Motor neuron (in vitro differentiated cells): ENCODE measurements at regions not wholly inside any gene's neighbourhood (a gene's known extent, or its start where the extent isn't known, plus 50 kb on each side); places are given as distances from the start of the nearest gene placed in this dataset.

Experiments used
- ATAC-seq, 8 experiments: fragments of 200-7000 bp; cut with Tn5 transposase; replicated peaks in 6 of 8; 2 replicates each; pipeline ENCODE4 v1.8.0; 2021; ENCODE audit warnings: mild to moderate bottlenecking in 8 of 8, moderate library complexity in 8 of 8
- H3K27ac ChIP-seq, 2 donors: fragments of 250-450 bp; sonication (Bioruptor Pico); 2 replicates each; pipeline ENCODE4 v1.9.0; 2021; ENCODE audit warnings: antibody characterized with exemption in 2 of 2, mild to moderate bottlenecking in 2 of 2, moderate library complexity in 1 of 2
- H3K4me1 ChIP-seq, 2 donors: fragments of 250-450 bp; sonication (Bioruptor Pico); replicated peaks in 1 of 2; 2 replicates each; pipeline ENCODE4 v1.6.1; 2021; ENCODE audit warnings: antibody characterized with exemption in 2 of 2, mild to moderate bottlenecking in 2 of 2, moderate library complexity in 1 of 2
- H3K4me3 ChIP-seq, 5 donors: fragments of 250-450 bp; sonication (Bioruptor Pico); 2 replicates each; pipeline ENCODE4 v1.9.0; 2021; ENCODE audit warnings: antibody characterized with exemption in 5 of 5, mild to moderate bottlenecking in 5 of 5, moderate library complexity in 4 of 5
- WGBS, 10 experiments: fragments of 450-650 bp; shearing (Covaris generic); methylation state at CpG; one replicate each; pipeline ENCODE4 v1.0.0; 2022; 5-methylcytosine and 5-hydroxymethylcytosine counted together
- in situ Hi-C, 9 experiments: fragments of 400-800 bp; cut with MboI; loops; one replicate each; pipeline ENCODE4 v1.15.0; 2021; ENCODE audit warnings: low sequenced_read_pairs in 9 of 9, low pct_unique_long_range_greater_than_20kb in 2 of 9; ENCODE audit not compliant: unreplicated experiment in 9 of 9

DNA sequence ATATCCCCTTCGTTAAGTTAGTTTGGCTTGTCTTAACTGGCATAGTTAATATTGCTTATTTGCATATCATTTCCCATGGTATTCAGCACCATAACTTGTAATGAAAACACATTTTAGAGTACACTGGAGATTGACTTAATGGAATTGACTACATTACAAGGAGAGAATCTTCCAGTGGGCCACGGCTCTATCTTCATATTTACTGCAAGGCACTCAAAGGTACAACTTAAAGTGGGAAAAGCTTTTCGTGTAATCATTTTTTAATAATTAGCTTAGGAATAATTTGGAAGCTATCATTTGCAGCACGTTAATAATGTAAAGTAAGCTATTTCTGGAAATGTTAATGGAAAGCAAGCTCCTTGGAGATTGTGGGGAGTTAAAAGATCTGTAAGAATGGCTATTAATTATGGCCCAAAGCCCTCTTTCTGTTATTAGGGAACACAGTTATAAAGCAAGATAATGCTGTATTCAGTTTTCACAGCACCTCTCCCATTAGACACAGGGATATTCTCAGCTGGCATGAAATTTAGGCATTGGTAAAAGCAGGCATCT is 551.5 kb upstream of the RGMA start:
- in situ Hi-C loops, result no loop called here
- 0 to 100% (median 83%) methylated on average over 1 to 4 of the region's 4 CpGs for WGBS, 10 experiments
- H3K4me1 ChIP-seq, result peaks cover 0 to 7% of the 10 kb centered on the region in 2 donors
- H3K27ac ChIP-seq, result no peak overlapping the region
- no peak for ATAC-seq
- no peak overlapping the region for H3K4me3 ChIP-seq

DNA sequence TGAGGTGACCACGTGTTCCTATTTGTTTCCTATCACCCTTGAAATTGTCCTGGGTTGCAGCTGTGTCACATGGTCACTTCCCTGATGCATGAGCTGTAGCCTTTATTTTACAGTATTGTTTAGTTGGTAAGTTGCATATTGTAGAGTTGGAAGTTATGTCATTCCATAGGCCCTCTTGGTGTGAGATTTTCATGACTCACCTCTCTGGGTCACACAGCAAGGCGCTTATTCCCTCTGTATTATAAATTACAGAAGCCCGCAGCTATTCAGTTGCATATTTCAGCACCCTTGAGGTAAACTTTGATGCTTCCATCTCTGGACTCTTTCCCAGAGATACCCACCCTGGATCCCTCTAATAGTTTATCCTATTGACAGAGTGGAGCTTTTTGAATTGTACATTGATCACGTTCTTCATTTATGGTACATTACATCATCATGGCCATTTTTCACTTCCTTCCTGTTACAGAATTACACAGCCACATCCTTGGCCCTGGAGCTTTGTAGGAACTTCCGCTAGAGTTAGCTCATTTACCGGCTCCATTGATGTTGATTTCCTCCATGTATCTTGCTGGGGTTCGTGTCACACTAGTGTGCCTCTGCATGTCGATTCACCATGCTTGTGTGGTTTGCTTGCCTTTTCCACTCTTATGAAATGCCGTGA is 543.1 kb upstream of the RGMA start:
- 4 to 100% (median 78%) methylated on average over 1 to 9 of the region's 9 CpGs for WGBS, 10 experiments

DNA sequence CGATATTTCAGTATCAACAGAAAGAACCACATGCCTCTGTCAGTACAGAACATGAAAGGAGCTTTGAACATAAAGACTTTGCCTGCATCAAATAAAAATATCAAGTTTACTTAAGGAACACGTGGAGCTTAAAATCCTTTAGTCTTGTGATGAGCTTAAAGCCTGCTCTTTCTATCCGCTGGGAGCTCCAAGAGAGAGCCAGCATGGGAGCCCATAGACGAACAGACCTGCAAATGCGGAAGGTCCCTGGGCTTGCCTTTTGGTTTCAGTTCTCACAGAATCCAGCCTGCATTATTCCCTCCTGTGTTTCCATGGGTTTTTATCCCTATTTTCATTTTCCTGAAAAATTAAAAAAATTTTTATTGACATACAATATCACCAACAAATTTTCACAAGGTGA is 530.6 kb upstream of the RGMA start:
- H3K4me3 ChIP-seq, result no peak overlapping the region

More for the DNA sequence above, 543.1 kb upstream of the RGMA start:
- no peak overlapping the region for H3K4me3 ChIP-seq
- in situ Hi-C loops, result no loop called here
- peak in 6 of 8 experiments; percentile 25 to 87 (median 40) for ATAC-seq
- H3K27ac ChIP-seq, result no peak overlapping the region
- peaks cover 0 to 10% of the 10 kb centered on the region in 2 donors for H3K4me1 ChIP-seq

DNA sequence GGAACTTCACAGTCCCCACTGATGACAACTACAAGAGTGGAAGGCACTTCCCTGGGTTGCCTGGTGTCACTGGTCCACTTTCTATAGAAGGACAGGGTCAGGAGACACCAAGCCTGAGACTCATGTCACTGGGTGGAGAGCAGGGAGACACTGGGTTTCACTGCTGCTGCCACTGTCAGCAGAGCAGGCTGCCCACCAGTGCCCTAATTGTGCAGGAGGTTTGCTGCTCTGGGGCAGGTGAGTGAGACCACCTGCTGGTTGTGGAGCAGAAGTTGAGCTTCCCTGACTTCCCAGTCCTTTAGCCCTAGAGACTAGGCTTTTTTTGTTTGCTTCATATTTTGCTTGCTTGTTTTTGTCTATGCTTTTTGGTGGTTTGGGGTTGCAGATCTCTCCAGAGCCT is 528.4 kb upstream of the RGMA start:
- Histone ChIP-seq H3K27ac (no peak overlapping the region), H3K4me1 (no peaks in the 10 kb centered on the region), H3K4me3 (no peak overlapping the region)
- in situ Hi-C loops, result no loop called here
- ATAC-seq, result no peak

More for the DNA sequence above, 530.6 kb upstream of the RGMA start:
- no peak overlapping the region for H3K27ac ChIP-seq
- in situ Hi-C loops, result no loop called here
- 20 to 85% (median 79%) methylated on average over 1 to 5 of the region's 5 CpGs; no CpG with 5 or more reads in 3 of the 10 experiments for WGBS, 10 experiments
- no peaks in the 10 kb centered on the region for H3K4me1 ChIP-seq
- ATAC-seq, result no peak

DNA sequence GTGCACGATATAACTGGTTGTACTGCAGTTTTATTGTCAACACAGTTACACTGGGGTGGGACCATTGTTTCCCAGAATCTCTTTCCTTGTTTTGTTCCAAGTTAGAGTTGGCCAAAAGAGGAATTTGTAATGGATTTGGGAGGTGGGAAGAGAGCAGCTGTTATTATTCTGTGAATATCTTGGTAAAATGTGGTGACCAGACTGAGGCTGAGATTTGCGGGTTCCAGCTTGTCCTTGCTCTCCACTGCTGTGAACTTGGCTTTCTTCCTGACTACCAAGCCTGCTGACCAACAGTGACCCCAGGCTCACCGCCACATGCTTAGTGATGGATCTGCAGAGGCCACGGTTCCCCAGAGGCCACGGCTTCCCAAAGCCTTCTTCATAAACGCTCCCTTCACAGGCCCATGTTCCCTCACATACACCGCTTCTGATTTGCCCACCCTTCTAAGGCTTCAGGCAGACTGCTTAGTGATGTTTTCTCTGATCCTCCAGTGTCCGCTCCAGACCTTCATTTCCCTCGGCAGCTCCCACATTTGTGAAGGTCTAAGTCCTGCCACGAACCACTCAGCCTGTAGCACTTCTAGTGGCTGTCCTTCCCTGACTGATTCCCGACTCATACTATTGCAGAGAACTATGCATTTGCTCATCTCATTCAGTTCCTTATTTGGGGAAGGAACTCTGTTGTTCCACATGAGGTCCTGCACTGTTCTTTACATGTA is 525.5 kb upstream of the RGMA start:
- ATAC-seq, result no peak
- 20 to 93% (median 79%) methylated on average over 2 to 9 of the region's 11 CpGs; no CpG with 5 or more reads in 1 of the 10 experiments for WGBS, 10 experiments
- Histone ChIP-seq H3K4me1 (no peaks in the 10 kb centered on the region), H3K27ac (no peak overlapping the region), H3K4me3 (no peak overlapping the region)
- in situ Hi-C loops, result no loop called here

DNA sequence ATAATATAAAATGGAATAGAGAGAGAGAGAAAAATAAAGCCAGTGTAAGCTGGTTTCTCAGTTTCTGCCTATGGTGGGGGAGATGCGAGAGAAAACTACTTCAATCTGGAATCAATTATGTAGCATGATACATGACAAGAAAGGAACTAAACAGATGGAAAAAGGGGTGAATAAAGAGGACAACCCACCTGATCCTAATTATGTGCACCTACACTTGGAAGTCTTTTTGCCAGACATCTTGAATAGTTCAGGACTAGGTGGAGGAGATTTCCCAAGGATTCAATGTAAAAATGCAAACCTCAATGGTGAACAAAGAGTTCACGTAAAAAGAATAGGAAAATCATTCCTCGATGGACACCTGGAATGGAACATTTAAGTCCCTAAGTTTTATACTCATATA is 524.4 kb upstream of the RGMA start:
- Histone ChIP-seq H3K27ac (no peak overlapping the region), H3K4me3 (no peak overlapping the region), H3K4me1 (no peaks in the 10 kb centered on the region)
- 24 to 100% (median 92%) methylated on average over 1 to 3 of the region's 3 CpGs; no CpG with 5 or more reads in 2 of the 10 experiments for WGBS, 10 experiments
- peak in 1 of 8 experiments; percentile 30 for ATAC-seq
- in situ Hi-C loops, result no loop called here

DNA sequence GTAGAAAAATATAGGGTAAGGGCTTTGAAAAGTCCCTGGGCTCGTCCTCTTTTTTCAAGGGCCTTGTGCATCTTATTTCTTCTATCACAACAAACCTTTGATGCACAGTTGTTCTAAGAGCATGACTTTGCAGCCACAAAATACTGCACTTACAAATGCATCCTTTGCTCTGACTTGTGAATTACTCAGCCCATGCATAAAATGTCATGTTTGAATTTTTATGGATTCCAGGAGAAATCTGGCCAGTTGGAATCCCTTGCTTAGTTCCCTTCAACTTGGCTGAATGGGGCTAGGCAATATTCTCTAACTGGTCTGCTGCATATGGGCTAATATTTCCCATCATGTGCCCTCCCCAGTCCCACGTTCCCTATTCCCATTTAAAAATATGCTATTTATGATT is 523.9 kb upstream of the RGMA start:
- Histone ChIP-seq H3K27ac (no peak overlapping the region), H3K4me3 (no peak overlapping the region), H3K4me1 (no peaks in the 10 kb centered on the region)
- WGBS, 10 experiments, result 0 to 100% (median 83%) methylated on average over 1 to 2 of the region's 2 CpGs
- in situ Hi-C loops, result no loop called here
- ATAC-seq, result peak in 3 of 8 experiments; percentile 55 to 83 (median 64)

DNA sequence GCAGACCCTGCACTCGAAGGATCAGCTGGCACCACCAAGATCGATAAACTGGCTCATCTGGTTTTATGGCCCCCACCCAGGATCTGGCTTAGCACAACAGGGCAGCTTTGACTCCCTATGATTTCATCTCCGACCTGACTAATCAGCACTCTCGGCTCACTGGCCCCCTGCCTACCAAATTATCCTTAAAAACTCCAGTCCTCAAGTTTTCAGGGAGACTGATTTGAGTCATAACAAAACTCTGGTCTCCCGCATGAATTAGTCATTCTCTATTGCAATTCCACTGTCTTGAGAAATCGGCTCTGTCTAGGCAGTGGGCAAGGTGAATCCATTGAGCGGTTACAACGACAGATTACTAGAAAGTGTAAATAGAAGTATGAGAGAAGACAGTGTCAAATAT is 521.9 kb upstream of the RGMA start:
- in situ Hi-C loops, result no loop called here
- 29 to 100% (median 80%) methylated on average over 1 to 6 of the region's 8 CpGs; no CpG with 5 or more reads in 1 of the 10 experiments for WGBS, 10 experiments
- Histone ChIP-seq H3K27ac (no peak overlapping the region), H3K4me1 (peaks cover 0 to 9% of the 10 kb centered on the region in 2 donors), H3K4me3 (no peak overlapping the region)
- ATAC-seq, result no peak

DNA sequence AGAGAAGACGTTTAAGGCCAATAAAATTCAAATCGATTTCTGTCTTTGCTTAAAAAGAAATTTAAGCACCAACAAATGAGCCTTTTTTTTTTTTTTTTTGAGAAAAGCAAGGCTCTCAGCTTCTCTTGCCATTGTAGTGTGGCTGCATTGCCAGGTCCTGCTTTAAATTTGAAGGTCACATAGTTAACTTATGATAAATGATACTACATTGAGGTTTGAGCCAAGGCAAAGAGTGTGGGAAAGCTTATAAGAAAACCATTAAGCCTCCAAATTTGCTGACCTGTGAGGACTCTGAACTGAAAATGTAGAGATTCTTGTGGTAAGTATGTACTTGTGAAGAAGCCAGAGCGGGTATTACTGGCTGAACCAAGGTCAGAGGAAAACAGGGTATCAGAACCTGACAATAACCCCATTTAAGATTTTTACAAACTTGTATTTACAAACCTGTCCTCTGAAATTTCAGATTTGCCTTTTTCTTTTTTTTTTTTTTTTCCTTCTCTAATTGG is 519.7 kb upstream of the RGMA start:
- no peak overlapping the region for H3K27ac ChIP-seq
- ATAC-seq, result no peak
- in situ Hi-C loops, result no loop called here
- 29 to 72% (median 65%) methylated on average over 3 of the region's 3 CpGs; no CpG with 5 or more reads in 2 of the 10 experiments for WGBS, 10 experiments
- H3K4me1 ChIP-seq, result peaks cover 0 to 9% of the 10 kb centered on the region in 2 donors
- H3K4me3 ChIP-seq, result no peak overlapping the region

DNA sequence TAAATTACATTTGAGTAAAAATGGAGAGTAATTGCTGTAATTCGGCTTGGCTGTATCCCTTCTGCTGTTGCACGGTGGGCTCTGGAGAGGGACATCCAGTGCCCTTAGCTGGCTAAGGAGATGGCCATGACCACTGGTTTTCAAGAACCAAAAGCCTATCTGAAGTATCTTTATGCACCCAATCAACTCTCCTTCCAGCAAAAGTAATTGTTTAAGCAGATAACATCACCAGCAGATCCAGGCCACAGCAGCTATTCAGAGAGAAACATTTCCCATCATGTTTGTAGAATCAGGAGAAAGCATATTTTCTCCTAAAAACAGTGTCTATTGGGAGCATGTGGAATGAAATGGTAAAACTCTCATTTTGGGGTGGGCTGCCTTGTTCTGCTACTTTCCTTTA is 514.5 kb upstream of the RGMA start:
- in situ Hi-C loops, result no loop called here
- ATAC-seq, result no peak

DNA sequence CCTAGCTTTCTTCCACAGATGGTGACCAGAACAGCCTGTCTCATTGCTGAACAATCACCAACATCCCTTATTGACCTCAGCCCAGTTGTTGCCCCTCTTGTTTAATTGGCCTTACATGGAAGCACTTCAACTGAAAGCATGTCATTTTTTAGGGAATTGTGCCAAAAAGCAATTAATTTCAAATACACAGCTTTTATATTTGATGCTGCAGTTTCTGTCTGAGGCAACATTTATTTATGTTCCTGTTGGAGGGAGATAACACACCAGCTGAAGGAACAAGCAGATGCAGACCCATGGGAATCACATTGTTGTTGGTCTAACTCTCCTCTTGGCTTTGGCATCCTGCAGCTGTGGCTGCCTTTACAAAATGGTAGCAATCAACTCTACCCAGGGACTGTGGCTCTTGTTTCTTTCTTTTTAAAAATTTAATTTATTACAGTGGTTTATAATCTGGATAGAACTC is 498.1 kb upstream of the RGMA start:
- ATAC-seq, result no peak
- in situ Hi-C loops, result no loop called here
- H3K4me3 ChIP-seq, result no peak overlapping the region
- no peak overlapping the region for H3K27ac ChIP-seq
- peaks cover 0 to 6% of the 10 kb centered on the region in 2 donors for H3K4me1 ChIP-seq

More for the DNA sequence above, 514.5 kb upstream of the RGMA start:
- Histone ChIP-seq H3K4me1 (peaks cover 6 to 18% of the 10 kb centered on the region in 2 donors), H3K4me3 (no peak overlapping the region), H3K27ac (no peak overlapping the region)
- WGBS, 10 experiments, result 35 to 100% (median 48%) methylated on average over 1 to 2 of the region's 2 CpGs; no CpG with 5 or more reads in 6 of the 10 experiments

DNA sequence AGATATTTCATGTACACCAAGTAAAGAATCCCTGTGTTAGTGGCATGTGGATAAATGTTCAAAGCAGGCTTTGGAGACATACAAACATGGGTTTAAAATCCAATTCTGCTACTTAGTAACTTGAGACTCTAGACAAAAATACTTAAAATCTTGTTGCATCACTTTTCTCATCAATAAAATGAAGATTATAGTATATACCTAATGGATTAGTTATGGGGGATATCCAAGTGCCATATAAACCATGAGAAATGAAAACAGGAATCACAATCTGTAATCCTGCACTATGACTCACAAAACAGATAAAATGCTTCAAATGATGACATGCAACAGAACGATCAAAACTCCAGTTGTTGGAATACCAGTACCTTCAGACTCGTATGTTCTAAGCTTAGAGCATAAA is 496.0 kb upstream of the RGMA start:
- 0 to 100% (median 71%) methylated on average over 1 to 2 of the region's 2 CpGs; no CpG with 5 or more reads in 1 of the 10 experiments for WGBS, 10 experiments

DNA sequence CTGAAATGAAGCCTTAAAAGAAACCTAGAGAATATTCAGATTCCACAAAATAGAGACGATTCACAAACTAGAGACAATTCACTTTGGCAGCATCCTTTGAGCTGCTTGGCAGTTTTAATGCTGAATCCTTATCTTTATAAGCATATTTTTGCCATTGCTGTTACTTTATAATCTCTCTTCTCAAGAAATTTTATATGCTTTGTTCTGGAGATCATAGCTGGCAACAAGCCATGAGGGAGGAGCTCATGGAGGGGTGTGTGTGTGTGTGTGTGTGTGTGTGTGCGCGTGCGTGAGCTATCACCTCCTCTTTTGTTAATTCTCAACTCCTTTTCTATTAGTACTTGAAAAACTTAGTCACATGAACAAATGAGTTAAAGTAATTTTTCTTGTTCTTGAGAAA is 495.0 kb upstream of the RGMA start:
- no peak for ATAC-seq
- H3K4me1 ChIP-seq, result peaks cover 0 to 6% of the 10 kb centered on the region in 2 donors
- H3K4me3 ChIP-seq, result no peak overlapping the region
- no peak overlapping the region for H3K27ac ChIP-seq
- in situ Hi-C loops, result no loop called here
- 0 to 100% (median 87%) methylated on average over 1 to 4 of the region's 4 CpGs; no CpG with 5 or more reads in 1 of the 10 experiments for WGBS, 10 experiments

More for the DNA sequence above, 496.0 kb upstream of the RGMA start:
- ATAC-seq, result no peak
- in situ Hi-C loops, result no loop called here
- Histone ChIP-seq H3K27ac (no peak overlapping the region), H3K4me3 (no peak overlapping the region), H3K4me1 (peaks cover 0 to 6% of the 10 kb centered on the region in 2 donors)
